K562 (cell line): ENCODE measurements at regions not wholly inside any gene's neighbourhood (a gene's known extent, or its start where the extent isn't known, plus 50 kb on each side); places are given as distances from the start of the nearest gene placed in this dataset.
A peak's percentile ranks its signal among the peaks of the same experiment; 100 is the strongest.
"Not testable (repeated sequence)": the region's sequence is repeated elsewhere in the genome, so short reads cannot be mapped to it uniquely, and the experiment has no call there.

Experiments
- ARID1B ChIP-seq: fragments of 450-650 bp; IDR thresholded peaks from 2 replicates; pipeline ENCODE4 v1.6.1; 2016; ENCODE audit warnings: antibody characterized with exemption, mild to moderate bottlenecking, inconsistent platforms
- CREM ChIP-seq: IDR thresholded peaks from 2 replicates; pipeline ENCODE4 v1.6.1; 2014; ENCODE audit warnings: antibody characterized with exemption, low read depth
- CTBP1 ChIP-seq: fragments of 450-650 bp; IDR thresholded peaks from 2 replicates; pipeline ENCODE4 v1.6.1; 2016; ENCODE audit warnings: borderline replicate concordance
- DDX20 ChIP-seq: fragments of 450-650 bp; IDR thresholded peaks from 2 replicates; pipeline ENCODE4 v1.6.1; 2016; ENCODE audit warnings: missing genetic modification characterization, low read depth, mild to moderate bottlenecking, missing compliant biosample characterization, moderate library complexity
- DMBX1 ChIP-seq: fragments of 250-450 bp; sonication (Bioruptor Pico); IDR thresholded peaks from 2 replicates; pipeline ENCODE4 v1.8.0; 2022; ENCODE audit warnings: inconsistent platforms, mild to moderate bottlenecking, moderate library complexity, borderline replicate concordance
- EGR1 ChIP-seq: fragments of 450-650 bp; conservative IDR thresholded peaks from 2 replicates; pipeline ENCODE4 v1.6.1; 2017; ENCODE audit warnings: mild to moderate bottlenecking
- FOXA3 ChIP-seq, 2 experiments: fragments of 450-650 bp in 1 of 2; sonication (generic) in 1 of 2; formaldehyde crosslinking; IDR thresholded peaks in 1 of 2; conservative IDR thresholded peaks in 1 of 2; 2 replicates each; pipeline versions ENCODE4 v1.4.0 to v1.8.0; 2020 to 2022; ENCODE audit warnings: mild to moderate bottlenecking in 2 of 2, missing genetic modification reagents in 1 of 2
- MAZ ChIP-seq, 2 experiments: fragments of 450-650 bp in 1 of 2; sonication (generic) in 1 of 2; formaldehyde crosslinking; IDR thresholded peaks in 1 of 2; conservative IDR thresholded peaks in 1 of 2; 2 replicates each; pipeline versions ENCODE4 v1.4.0 to v1.5.0; 2020; ENCODE audit warnings: mild to moderate bottlenecking in 1 of 2, missing genetic modification reagents in 1 of 2
- MEIS2 ChIP-seq: fragments of 450-650 bp; IDR thresholded peaks from 2 replicates; pipeline ENCODE4 v1.6.1; 2014; ENCODE audit warnings: mild to moderate bottlenecking; ENCODE audit not compliant: partially characterized antibody
- SMAD4 ChIP-seq: fragments of 250-450 bp; sonication (Bioruptor Pico); conservative IDR thresholded peaks from 2 replicates; pipeline ENCODE4 v1.8.0; 2021; ENCODE audit warnings: inconsistent platforms, mild to moderate bottlenecking, moderate library complexity
- SOX6 ChIP-seq: fragments of 450-650 bp; IDR thresholded peaks from 2 replicates; pipeline ENCODE4 v1.6.1; 2014; ENCODE audit warnings: mild to moderate bottlenecking
- TEAD1 ChIP-seq, 2 experiments: fragments of 450-650 bp in 1 of 2; sonication (generic) in 1 of 2; formaldehyde crosslinking; IDR thresholded peaks; 2 replicates each; pipeline versions ENCODE4 v1.4.0 to v1.8.0; 2020 to 2022; ENCODE audit warnings: mild to moderate bottlenecking in 2 of 2, missing genetic modification reagents in 1 of 2
- VEZF1 ChIP-seq: fragments of 200-800 bp; sonication (Bioruptor generic); IDR thresholded peaks from 2 replicates; pipeline ENCODE4 v1.6.1; 2017; ENCODE audit warnings: missing genetic modification characterization, missing compliant biosample characterization
- ZNF239 ChIP-seq: fragments of 250-450 bp; sonication (Bioruptor Pico); IDR thresholded peaks from 2 replicates; pipeline ENCODE4 v1.4.0; 2020; ENCODE audit warnings: mild to moderate bottlenecking
- ZNF639 ChIP-seq, 2 experiments: fragments of 200-800 bp in 1 of 2; sonication (Bioruptor generic) in 1 of 2; sonication (generic) in 1 of 2; formaldehyde crosslinking in 1 of 2; IDR thresholded peaks in 1 of 2; conservative IDR thresholded peaks in 1 of 2; 2 replicates each; pipeline versions ENCODE4 v1.5.0 to v1.6.1; 2016 to 2020; ENCODE audit warnings: missing compliant biosample characterization in 1 of 2, missing genetic modification characterization in 1 of 2, missing genetic modification reagents in 1 of 2
- ZNF79 ChIP-seq: fragments of 250-450 bp; sonication (Bioruptor Pico); IDR thresholded peaks from 2 replicates; pipeline ENCODE4 v1.4.0; 2020; ENCODE audit warnings: low read depth, mild to moderate bottlenecking, moderate library complexity
- TF ChIP-seq, protein P1 (sequence below): fragments of 450-650 bp; IDR thresholded peaks from 2 replicates; pipeline ENCODE4 v1.6.1; 2016
- TF ChIP-seq, protein P2 (sequence below), 2 experiments: IDR thresholded peaks in 1 of 2; conservative IDR thresholded peaks in 1 of 2; 2 replicates each; pipeline ENCODE4 v1.6.1; 2016; ENCODE audit warnings: low read depth in 2 of 2, mild to moderate bottlenecking in 1 of 2, missing compliant biosample characterization in 1 of 2, missing genetic modification characterization in 1 of 2, moderate library complexity in 1 of 2

DNA sequence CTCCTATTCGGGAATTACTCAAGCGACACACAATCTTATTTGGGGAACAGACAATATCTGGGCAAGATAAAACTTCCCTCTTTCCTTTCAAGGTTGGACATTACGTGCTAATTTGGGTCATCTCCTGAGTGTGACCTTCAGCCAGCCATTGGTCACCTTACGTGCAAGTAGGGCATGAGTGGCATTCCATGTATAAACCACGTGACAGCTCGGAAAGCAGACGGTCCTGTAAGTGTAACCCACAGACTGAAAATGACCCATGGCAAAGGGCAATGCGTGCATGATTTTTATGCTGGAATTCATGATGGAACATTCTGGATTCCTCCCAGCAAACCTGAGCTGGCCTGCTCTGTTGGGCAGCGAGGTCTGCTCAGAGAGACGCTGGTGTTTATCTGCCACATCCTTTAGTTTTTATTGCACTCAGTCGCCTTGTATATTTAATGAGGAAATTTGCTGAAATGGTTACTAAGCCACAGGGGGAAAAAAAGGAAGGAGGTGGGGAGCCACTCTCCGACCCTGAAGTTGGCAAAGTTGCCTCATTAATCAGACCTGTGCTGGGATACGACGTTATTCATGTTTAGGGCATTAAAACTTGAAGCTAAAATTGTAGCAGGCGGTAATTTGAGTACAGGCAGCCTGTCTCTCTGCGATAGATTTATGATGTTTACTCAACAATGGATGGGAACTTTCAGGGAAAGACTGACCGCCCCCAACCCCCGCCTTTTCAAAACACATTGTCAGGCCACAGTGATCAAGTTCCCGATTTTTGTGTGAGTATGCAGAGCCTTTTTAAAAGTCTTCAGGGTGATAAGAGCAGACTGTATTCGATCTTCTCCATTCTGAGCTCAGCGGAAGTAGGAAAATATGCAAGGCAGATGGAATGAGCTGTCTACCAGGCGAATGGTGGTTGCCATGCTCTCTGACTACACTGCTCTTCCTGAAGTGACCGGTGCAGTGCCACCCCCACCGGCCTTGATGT is 295.3 kb downstream of the BCL2L11 start (continued):
- TF ChIP-seq FOXA3 (CRISPR knock-in tag; conservative IDR thresholded peaks at IDR 0.05 in 1 of 2, IDR thresholded peaks at IDR 0.05 in 1 of 2), result peak in 1 of 2 experiments; percentile 50; a peak in 1 of 4 replicates
- TF ChIP-seq, protein P1, sequence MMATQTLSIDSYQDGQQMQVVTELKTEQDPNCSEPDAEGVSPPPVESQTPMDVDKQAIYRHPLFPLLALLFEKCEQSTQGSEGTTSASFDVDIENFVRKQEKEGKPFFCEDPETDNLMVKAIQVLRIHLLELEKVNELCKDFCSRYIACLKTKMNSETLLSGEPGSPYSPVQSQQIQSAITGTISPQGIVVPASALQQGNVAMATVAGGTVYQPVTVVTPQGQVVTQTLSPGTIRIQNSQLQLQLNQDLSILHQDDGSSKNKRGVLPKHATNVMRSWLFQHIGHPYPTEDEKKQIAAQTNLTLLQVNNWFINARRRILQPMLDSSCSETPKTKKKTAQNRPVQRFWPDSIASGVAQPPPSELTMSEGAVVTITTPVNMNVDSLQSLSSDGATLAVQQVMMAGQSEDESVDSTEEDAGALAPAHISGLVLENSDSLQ, result peak; percentile 89
- TF ChIP-seq CTBP1, result peak; percentile 47; the same call in 1 of the 2 replicates
- peak in 1 of 2 experiments; percentile 32; a peak in 1 of 4 replicates for TF ChIP-seq ZNF639 (CRISPR knock-in tag; conservative IDR thresholded peaks at IDR 0.05 in 1 of 2, IDR thresholded peaks at IDR 0.05 in 1 of 2)
- peak; percentile 33; the same call in 1 of the 2 replicates for TF ChIP-seq SMAD4 (CRISPR knock-in tag)
- peak; percentile 36; the same call in 1 of the 2 replicates for TF ChIP-seq ZNF239 (CRISPR knock-in tag)
- peak; percentile 43 for TF ChIP-seq VEZF1 (CRISPR knock-in tag)
- 0 out of 2 replicates have a peak, but pooled peaks have one; percentile 18 for TF ChIP-seq ZNF79 (CRISPR knock-in tag)
- TF ChIP-seq ARID1B, result peak; percentile 48; the same call in 1 of the 2 replicates
- peak; percentile 87 for TF ChIP-seq MEIS2
- TF ChIP-seq SOX6, result peak; percentile 89
- TF ChIP-seq TEAD1 (CRISPR knock-in tag; IDR thresholded peaks at IDR 0.05), result peak in 1 of 2 experiments; percentile 53; a peak in 1 of 4 replicates
- TF ChIP-seq, protein P2, sequence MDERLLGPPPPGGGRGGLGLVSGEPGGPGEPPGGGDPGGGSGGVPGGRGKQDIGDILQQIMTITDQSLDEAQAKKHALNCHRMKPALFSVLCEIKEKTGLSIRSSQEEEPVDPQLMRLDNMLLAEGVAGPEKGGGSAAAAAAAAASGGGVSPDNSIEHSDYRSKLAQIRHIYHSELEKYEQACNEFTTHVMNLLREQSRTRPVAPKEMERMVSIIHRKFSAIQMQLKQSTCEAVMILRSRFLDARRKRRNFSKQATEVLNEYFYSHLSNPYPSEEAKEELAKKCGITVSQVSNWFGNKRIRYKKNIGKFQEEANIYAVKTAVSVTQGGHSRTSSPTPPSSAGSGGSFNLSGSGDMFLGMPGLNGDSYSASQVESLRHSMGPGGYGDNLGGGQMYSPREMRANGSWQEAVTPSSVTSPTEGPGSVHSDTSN (CRISPR knock-in tag; IDR thresholded peaks at IDR 0.05; ENCODE audit: low read depth), result not testable (repeated sequence)
- TF ChIP-seq, protein P2 (tag; conservative IDR thresholded peaks at IDR 0.05; ENCODE audit: low read depth), result peak; percentile 84
- peak; percentile 32; the same call in 1 of the 2 replicates for TF ChIP-seq EGR1
- 0 out of 2 replicates have a peak, but pooled peaks have one; percentile 5 for TF ChIP-seq CREM
- TF ChIP-seq DDX20 (tag), result 0 out of 2 replicates have a peak, but pooled peaks have one; percentile 20
- TF ChIP-seq MAZ (CRISPR knock-in tag; conservative IDR thresholded peaks at IDR 0.05 in 1 of 2, IDR thresholded peaks at IDR 0.05 in 1 of 2), result 0 out of 4 replicates have a peak, but pooled peaks of 1 of the 2 experiments have one; percentile 18
- 0 out of 2 replicates have a peak, but pooled peaks have one; percentile 39 for TF ChIP-seq DMBX1
